Calu3 (cell line): ENCODE measurements at regions not wholly inside any gene's neighbourhood (a gene's known extent, or its start where the extent isn't known, plus 50 kb on each side); places are given as distances from the start of the nearest gene placed in this dataset.
"Not testable (repeated sequence)": the region's sequence is repeated elsewhere in the genome, so short reads cannot be mapped to it uniquely, and the experiment has no call there.

Experiments used
- BruUV-seq: library from RNA; stranded (reverse); fragments of 400-500 nt; replicated peaks from 2 replicates; lab custom pipeline; 2021; lab: Mats Ljungman, UMichigan
- CTCF ChIA-PET: fragments of 300-600 bp; sonication (Branson Sonifier 250); formaldehyde crosslinking; loops from one replicate; lab custom pipeline; 2022; ENCODE audit warnings: antibody characterized with exemption; lab: Charles Lee
- DNase-seq: peaks from one replicate; pipeline ENCODE4 v3.0.0; 2022
- H3K27ac Mint-ChIP-seq: one replicate; pipeline ENCODE4 v1.8.0; 2022; ENCODE audit warnings: mixed read lengths; ENCODE audit not compliant: unreplicated experiment
- H3K27me3 Mint-ChIP-seq: one replicate; pipeline ENCODE4 v1.8.0; 2022; ENCODE audit warnings: mixed read lengths; ENCODE audit not compliant: unreplicated experiment
- H3K36me3 Mint-ChIP-seq: one replicate; pipeline ENCODE4 v1.8.0; 2022; ENCODE audit warnings: mild to moderate bottlenecking, moderate library complexity, mixed read lengths; ENCODE audit not compliant: insufficient read depth, unreplicated experiment
- H3K4me1 Mint-ChIP-seq: one replicate; pipeline ENCODE4 v1.8.0; 2022; ENCODE audit warnings: mild to moderate bottlenecking, low read depth, mixed read lengths; ENCODE audit not compliant: unreplicated experiment
- H3K4me3 Mint-ChIP-seq: one replicate; pipeline ENCODE4 v1.8.0; 2022; ENCODE audit warnings: mild to moderate bottlenecking, low read depth, moderate library complexity, mixed read lengths; ENCODE audit not compliant: unreplicated experiment
- H3K9me3 Mint-ChIP-seq: one replicate; pipeline ENCODE4 v1.8.0; 2022; ENCODE audit warnings: low read depth, mixed read lengths; ENCODE audit not compliant: unreplicated experiment
- CTCF ChIP-seq: fragments of 200-600 bp; IDR thresholded peaks from one replicate; pipeline ENCODE4 v1.8.0; 2022; ENCODE audit warnings: antibody characterized with exemption; ENCODE audit not compliant: unreplicated experiment
- intact Hi-C: fragments of 100-400 bp; cut with micrococcal nuclease; formaldehyde crosslinking; loops from one replicate; pipeline ENCODE4 v1.10.0; 2022; ENCODE audit not compliant: unreplicated experiment

DNA sequence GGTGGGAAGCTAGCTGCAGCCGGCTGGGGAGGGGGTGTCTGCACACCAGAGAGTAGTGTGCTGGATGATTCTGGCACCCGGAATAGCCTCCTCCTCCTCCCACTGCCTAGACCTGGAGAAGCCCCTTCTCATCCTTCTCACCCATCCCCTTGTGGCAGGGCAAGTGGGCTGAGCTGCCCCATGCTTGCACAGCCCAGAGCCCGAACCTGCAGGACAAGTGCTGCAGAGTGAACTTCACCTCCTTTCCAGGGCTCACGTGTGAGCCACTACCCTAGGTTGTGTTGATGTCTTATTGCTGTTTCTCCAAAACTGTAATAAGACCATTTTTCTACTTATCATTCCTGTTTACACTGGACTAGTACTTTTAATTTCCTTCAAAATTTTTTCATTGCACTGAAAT is 56.1 kb upstream of the GLYATL1B start:
- TF ChIP-seq CTCF = no peak
- DNase-seq = no peak
- H3K4me1 Mint-ChIP-seq = no peaks in the 10 kb centered on the region
- H3K36me3 Mint-ChIP-seq = no peaks in the 10 kb centered on the region
- no TSS peak for BruUV-seq
- no peaks in the 10 kb centered on the region for H3K9me3 Mint-ChIP-seq
- CTCF ChIA-PET = no interaction called here
- intact Hi-C loops = no loop called here
- H3K4me3 Mint-ChIP-seq = no peak overlapping the region
- H3K27ac Mint-ChIP-seq = no peak overlapping the region
- H3K27me3 Mint-ChIP-seq = peaks cover 79% of the 10 kb centered on the region

- H3K9me3 Mint-ChIP-seq, DNase-seq, BruUV-seq, H3K4me1 Mint-ChIP-seq, H3K4me3 Mint-ChIP-seq, CTCF ChIA-PET, H3K27ac Mint-ChIP-seq, H3K36me3 Mint-ChIP-seq, intact Hi-C loops: not testable (repeated sequence)
- H3K27me3 Mint-ChIP-seq = peaks cover 85% of the 10 kb centered on the region
Observed at GRCh38 chr11:59031746-59032145, 54.4 kb upstream of the GLYATL1B start.
